Nephron (organoid): ENCODE measurements at regions not wholly inside any gene's neighbourhood (a gene's known extent, or its start where the extent isn't known, plus 50 kb on each side); places are given as distances from the start of the nearest gene placed in this dataset.

Experiments
- H3K27ac Mint-ChIP-seq, 3 experiments: 2 replicates each; pipeline ENCODE4 v1.8.0; 2020; ENCODE audit warnings: mixed read lengths in 3 of 3, mild to moderate bottlenecking in 2 of 3, moderate library complexity in 1 of 3
- H3K27me3 Mint-ChIP-seq: 2 replicates; pipeline ENCODE4 v1.8.0; 2021; ENCODE audit warnings: low read depth, mild to moderate bottlenecking, moderate library complexity, mixed read lengths
- H3K36me3 Mint-ChIP-seq: 2 replicates; pipeline ENCODE4 v1.8.0; 2020; ENCODE audit warnings: low read depth, mixed read lengths
- H3K4me1 Mint-ChIP-seq: 2 replicates; pipeline ENCODE4 v1.8.0; 2020; ENCODE audit warnings: mixed read lengths
- H3K4me3 Mint-ChIP-seq, 3 experiments: 2 replicates each; pipeline ENCODE4 v1.8.0; 2020; ENCODE audit warnings: mild to moderate bottlenecking in 3 of 3, mixed read lengths in 3 of 3, moderate library complexity in 2 of 3
- H3K9me3 Mint-ChIP-seq: 2 replicates; pipeline ENCODE4 v1.8.0; 2020; ENCODE audit warnings: mixed read lengths
- TF ChIP-seq, protein P1 (sequence below), 3 experiments: fragments of 200-600 bp; sonication (generic); IDR thresholded peaks; one replicate each; pipeline ENCODE4 v1.5.0; 2021; ENCODE audit warnings: antibody characterized with exemption in 3 of 3; ENCODE audit not compliant: unreplicated experiment in 3 of 3

- Mint-ChIP-seq H3K27ac (peak overlapping the region; percentile 48 to 70 (median 50)), H3K4me1 (peaks cover 13% of the 10 kb centered on the region), H3K36me3 (no peaks in the 10 kb centered on the region), H3K4me3 (no peak overlapping the region), H3K9me3 (no peaks in the 10 kb centered on the region), H3K27me3 (peaks cover 3% of the 10 kb centered on the region)
- TF ChIP-seq, protein P1, sequence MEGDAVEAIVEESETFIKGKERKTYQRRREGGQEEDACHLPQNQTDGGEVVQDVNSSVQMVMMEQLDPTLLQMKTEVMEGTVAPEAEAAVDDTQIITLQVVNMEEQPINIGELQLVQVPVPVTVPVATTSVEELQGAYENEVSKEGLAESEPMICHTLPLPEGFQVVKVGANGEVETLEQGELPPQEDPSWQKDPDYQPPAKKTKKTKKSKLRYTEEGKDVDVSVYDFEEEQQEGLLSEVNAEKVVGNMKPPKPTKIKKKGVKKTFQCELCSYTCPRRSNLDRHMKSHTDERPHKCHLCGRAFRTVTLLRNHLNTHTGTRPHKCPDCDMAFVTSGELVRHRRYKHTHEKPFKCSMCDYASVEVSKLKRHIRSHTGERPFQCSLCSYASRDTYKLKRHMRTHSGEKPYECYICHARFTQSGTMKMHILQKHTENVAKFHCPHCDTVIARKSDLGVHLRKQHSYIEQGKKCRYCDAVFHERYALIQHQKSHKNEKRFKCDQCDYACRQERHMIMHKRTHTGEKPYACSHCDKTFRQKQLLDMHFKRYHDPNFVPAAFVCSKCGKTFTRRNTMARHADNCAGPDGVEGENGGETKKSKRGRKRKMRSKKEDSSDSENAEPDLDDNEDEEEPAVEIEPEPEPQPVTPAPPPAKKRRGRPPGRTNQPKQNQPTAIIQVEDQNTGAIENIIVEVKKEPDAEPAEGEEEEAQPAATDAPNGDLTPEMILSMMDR (IDR thresholded peaks at IDR 0.05; ENCODE audit: unreplicated experiment in 3 of 3), result no peak
Observed at GRCh38 chr1:119314001-119314796, 54.4 kb upstream of the HAO2 start.

DNA sequence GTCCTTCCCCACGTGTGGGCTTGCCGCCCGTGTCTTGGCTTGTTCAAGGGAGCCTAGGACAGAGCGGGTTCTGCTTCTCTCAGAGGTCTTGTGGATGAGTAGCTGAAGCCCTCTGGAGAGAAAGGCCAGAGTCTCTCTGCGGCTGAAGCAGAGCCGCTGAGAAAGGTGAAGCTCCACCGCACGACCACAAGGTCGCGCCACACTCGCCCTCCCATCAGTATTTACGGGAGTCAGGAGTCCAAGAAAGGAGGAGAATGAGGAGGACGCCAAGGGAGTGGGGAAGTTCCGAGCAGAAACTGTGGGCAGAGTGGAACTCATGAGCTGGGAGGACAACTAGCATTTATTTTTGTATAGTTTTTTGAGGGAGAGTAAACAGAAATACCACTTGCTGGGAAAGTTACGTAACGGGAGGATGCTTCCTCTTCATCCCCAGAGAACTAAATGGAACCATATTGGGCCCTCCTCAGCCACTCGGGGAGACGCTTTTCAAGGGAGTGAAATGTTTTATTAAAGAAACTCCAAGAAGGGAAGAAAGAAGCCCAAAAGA is 51.6 kb upstream of the HAO2 start:
- peaks cover 5% of the 10 kb centered on the region for H3K27me3 Mint-ChIP-seq
- H3K9me3 Mint-ChIP-seq, result no peaks in the 10 kb centered on the region
- H3K4me1 Mint-ChIP-seq, result peaks cover 12% of the 10 kb centered on the region
- TF ChIP-seq, protein P1 (IDR thresholded peaks at IDR 0.05; ENCODE audit: unreplicated experiment in 3 of 3), result no peak
- H3K36me3 Mint-ChIP-seq, result no peaks in the 10 kb centered on the region
- no peak overlapping the region for H3K27ac Mint-ChIP-seq
- no peak overlapping the region for H3K4me3 Mint-ChIP-seq

GRCh38 chr1:119318466-119319309 is 49.9 kb upstream of the HAO2 start:
- Mint-ChIP-seq H3K27ac (no peak overlapping the region), H3K27me3 (peaks cover 15% of the 10 kb centered on the region), H3K9me3 (no peaks in the 10 kb centered on the region), H3K4me1 (peaks cover 12% of the 10 kb centered on the region), H3K4me3 (no peak overlapping the region), H3K36me3 (no peaks in the 10 kb centered on the region)
- TF ChIP-seq, protein P1 (IDR thresholded peaks at IDR 0.05; ENCODE audit: unreplicated experiment in 3 of 3), result no peak
